ENCODE measurements at regions not wholly inside any gene's neighbourhood (a gene's known extent, or its start where the extent isn't known, plus 50 kb on each side); places are given as distances from the start of the nearest gene placed in this dataset.

DNA sequence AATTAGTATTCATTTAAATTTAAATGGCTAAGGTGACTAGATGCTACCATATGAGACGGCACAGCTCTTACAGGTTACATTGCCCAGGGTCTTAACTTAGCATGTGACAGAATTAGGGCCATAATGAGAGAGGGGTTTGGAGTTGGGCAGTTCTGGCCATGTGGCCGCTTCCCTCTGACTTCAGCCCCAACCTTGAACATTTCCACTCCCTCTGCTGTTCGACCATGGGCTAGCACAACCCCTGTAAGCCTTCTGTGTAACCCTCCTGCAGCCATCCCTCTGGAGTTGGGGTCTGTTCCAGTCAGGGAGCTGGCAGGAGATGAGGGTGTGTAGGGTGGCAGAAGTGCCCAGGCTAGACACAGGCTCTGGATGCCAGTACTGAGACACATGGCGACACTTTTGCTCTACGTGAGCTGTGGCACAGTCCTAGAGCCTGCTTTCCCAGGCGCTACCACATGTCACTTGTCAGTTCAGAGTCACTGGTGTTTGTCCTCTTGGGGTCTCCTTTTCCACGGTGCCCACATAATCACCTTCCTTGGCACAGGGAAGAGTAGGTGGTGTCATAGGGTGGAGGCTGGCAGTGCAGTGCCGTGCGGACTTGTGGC lies 128.7 kb upstream of the PITX1 start:
- intact Hi-C loops (cut with micrococcal nuclease): no loop called here
- Mint-ChIP-seq H3K9me3 (peaks cover 17% of the 10 kb centered on the region), H3K4me3 (no peak overlapping the region), H3K4me1 (ENCODE audit: low read depth) (no peaks in the 10 kb centered on the region), H3K27me3 (peaks cover 16% of the 10 kb centered on the region), H3K36me3 (ENCODE audit: low read depth) (no peaks in the 10 kb centered on the region), H3K27ac (no peak overlapping the region)
- TF ChIP-seq, protein P1, sequence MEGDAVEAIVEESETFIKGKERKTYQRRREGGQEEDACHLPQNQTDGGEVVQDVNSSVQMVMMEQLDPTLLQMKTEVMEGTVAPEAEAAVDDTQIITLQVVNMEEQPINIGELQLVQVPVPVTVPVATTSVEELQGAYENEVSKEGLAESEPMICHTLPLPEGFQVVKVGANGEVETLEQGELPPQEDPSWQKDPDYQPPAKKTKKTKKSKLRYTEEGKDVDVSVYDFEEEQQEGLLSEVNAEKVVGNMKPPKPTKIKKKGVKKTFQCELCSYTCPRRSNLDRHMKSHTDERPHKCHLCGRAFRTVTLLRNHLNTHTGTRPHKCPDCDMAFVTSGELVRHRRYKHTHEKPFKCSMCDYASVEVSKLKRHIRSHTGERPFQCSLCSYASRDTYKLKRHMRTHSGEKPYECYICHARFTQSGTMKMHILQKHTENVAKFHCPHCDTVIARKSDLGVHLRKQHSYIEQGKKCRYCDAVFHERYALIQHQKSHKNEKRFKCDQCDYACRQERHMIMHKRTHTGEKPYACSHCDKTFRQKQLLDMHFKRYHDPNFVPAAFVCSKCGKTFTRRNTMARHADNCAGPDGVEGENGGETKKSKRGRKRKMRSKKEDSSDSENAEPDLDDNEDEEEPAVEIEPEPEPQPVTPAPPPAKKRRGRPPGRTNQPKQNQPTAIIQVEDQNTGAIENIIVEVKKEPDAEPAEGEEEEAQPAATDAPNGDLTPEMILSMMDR (IDR thresholded peaks at IDR 0.05): no peak
- ChIA-PET CTCF (no interaction called here), POLR2A (no interaction called here)
- no peak for ATAC-seq
- DNase-seq: no peak

DNA sequence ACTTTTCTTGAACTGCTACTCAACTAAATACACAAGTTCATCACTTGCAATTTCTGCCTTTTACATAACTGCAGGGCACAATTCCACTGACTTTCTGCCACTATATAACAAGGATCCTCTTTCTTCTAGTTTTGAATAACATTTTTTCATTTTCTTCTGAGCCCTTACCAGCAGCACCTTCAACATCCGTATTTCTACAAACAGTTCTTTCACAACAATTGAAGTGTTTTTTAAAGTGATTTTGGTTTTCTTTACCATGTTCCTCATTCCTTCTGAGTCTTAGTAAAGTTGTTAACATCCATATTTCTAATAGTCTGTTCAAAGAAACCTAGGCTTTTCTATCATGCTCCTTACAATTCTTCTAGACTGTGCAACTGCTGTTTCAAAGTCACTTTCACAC lies 127.2 kb upstream of the PITX1 start:
- H3K36me3 Mint-ChIP-seq (ENCODE audit: low read depth): no peaks in the 10 kb centered on the region
- ChIA-PET POLR2A (no interaction called here), CTCF (no interaction called here)
- ATAC-seq: no peak
- intact Hi-C loops (cut with micrococcal nuclease): no loop called here
- no peaks in the 10 kb centered on the region for H3K4me1 Mint-ChIP-seq (ENCODE audit: low read depth)
- no peak overlapping the region for H3K4me3 Mint-ChIP-seq
- no peak for DNase-seq
- H3K9me3 Mint-ChIP-seq: peaks cover 20% of the 10 kb centered on the region
- H3K27me3 Mint-ChIP-seq: peaks cover 9% of the 10 kb centered on the region
- no peak overlapping the region for H3K27ac Mint-ChIP-seq
- TF ChIP-seq, protein P1 (IDR thresholded peaks at IDR 0.05): no peak

DNA sequence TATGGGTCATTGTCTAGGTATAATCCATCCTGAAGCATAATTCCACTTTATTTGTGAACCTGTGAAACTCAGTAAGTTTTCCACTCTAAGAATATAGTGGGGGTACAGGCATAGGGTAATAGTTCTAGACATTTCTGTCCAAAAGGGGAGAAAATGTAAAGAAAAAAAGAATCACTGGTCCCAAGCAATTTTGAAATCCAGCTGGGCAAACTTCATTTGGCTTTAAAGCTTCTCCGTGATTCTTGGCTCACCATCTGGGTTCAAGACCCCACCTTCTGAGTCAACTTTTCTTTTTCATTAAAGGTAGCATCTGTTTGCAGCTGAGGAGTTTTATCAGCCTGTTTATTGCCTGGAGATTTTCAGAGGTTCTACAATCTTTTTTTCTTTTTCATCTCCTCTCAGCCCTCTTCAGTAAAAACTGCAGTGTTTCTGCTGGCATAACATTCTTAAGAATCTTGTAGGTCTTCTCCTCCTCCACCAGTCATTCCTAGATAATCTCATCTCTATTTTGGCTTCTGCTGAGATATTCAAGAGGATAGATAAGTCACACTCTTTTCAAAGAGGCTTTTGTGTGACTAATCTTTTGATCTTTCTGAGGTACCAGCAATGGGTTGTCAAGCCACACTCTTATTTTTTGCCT lies 126.1 kb upstream of the PITX1 start:
- no peak for ATAC-seq
- ChIA-PET POLR2A (no interaction called here), CTCF (no interaction called here)
- Mint-ChIP-seq H3K4me1 (ENCODE audit: low read depth) (no peaks in the 10 kb centered on the region), H3K4me3 (no peak overlapping the region), H3K9me3 (peaks cover 20% of the 10 kb centered on the region), H3K36me3 (ENCODE audit: low read depth) (no peaks in the 10 kb centered on the region), H3K27me3 (peaks cover 9% of the 10 kb centered on the region), H3K27ac (no peak overlapping the region)
- intact Hi-C loops (cut with micrococcal nuclease): no loop called here
- TF ChIP-seq, protein P1 (IDR thresholded peaks at IDR 0.05): no peak
- DNase-seq: no peak

DNA sequence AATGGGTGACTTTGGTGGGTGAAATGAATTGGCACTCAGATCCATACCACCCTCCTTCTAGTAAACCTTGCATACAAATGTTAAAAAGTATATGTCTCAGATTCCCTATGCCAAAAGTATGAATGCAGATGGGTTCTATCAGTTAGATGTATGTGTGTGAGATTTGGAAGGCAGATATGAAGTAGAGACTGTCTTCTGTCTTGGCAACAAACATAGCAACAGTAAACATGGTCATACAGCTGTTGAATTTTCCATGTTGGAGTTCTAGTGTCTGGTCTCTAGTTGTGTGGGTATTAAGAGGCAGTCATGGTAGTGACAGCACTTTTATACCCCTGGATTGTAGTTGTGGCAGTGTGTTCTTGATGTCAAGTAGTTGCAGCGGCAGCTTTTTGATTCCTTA lies 125.6 kb upstream of the PITX1 start:
- H3K4me1 Mint-ChIP-seq (ENCODE audit: low read depth): no peaks in the 10 kb centered on the region
- no peak overlapping the region for H3K4me3 Mint-ChIP-seq
- ChIA-PET POLR2A (no interaction called here), CTCF (no interaction called here)
- H3K27me3 Mint-ChIP-seq: peaks cover 9% of the 10 kb centered on the region
- ATAC-seq (no peak), DNase-seq (no peak)
- peaks cover 20% of the 10 kb centered on the region for H3K9me3 Mint-ChIP-seq
- no peaks in the 10 kb centered on the region for H3K36me3 Mint-ChIP-seq (ENCODE audit: low read depth)
- H3K27ac Mint-ChIP-seq: no peak overlapping the region
- intact Hi-C loops (cut with micrococcal nuclease): no loop called here
- TF ChIP-seq, protein P1 (IDR thresholded peaks at IDR 0.05): no peak

DNA sequence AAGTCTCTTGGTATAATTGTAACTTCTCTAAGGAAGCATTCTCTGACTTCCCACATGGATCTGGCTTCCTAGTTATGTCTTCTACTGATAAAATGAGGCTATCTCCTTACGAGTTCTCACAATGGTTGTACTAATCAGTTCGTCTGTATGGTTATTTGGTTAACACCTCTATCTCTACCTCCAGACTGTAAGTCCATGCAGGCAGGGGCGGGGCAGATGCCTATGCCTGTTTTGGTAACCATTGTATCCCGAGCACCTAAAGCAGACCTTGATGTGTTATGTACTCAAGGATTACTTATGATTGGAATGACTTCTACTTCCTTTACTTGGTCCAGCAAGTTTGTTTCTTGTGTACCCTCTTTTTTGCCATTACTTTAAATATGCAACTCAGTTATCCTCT lies 125.0 kb upstream of the PITX1 start:
- Mint-ChIP-seq H3K4me1 (ENCODE audit: low read depth) (no peaks in the 10 kb centered on the region), H3K36me3 (ENCODE audit: low read depth) (no peaks in the 10 kb centered on the region), H3K27ac (no peak overlapping the region), H3K9me3 (peaks cover 20% of the 10 kb centered on the region), H3K4me3 (no peak overlapping the region), H3K27me3 (peaks cover 9% of the 10 kb centered on the region)
- TF ChIP-seq, protein P1 (IDR thresholded peaks at IDR 0.05): no peak
- no peak for DNase-seq
- no peak for ATAC-seq
- intact Hi-C loops (cut with micrococcal nuclease): no loop called here
- ChIA-PET POLR2A (no interaction called here), CTCF (no interaction called here)
